ENCODE measurements at regions not wholly inside any gene's neighbourhood (a gene's known extent, or its start where the extent isn't known, plus 50 kb on each side); places are given as distances from the start of the nearest gene placed in this dataset.
"Not testable (repeated sequence)": the region's sequence is repeated elsewhere in the genome, so short reads cannot be mapped to it uniquely, and the experiment has no call there.

DNA sequence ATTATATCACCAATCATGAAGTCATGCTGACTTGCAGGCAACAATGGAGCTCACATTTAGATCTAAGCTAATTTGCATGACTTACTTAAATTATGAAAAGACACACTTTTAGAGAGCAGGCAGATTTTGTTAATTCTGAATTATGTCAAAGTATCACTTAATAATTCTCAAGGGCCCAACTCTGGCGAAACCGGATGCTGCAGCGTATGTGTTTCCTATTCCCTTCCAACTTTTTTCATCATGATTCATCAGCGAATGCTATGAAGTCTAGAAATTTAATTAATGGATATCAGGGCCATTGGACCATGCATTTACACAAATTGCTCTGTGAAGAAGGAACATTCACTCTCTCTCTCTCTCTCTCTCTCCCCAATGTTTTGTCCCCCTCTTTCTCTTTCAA is 63.5 kb upstream of the GOLGA8A start:
- DNase-seq, result no peak
- Histone ChIP-seq H3K27me3 (replicated peaks) (peaks cover 8% of the 10 kb centered on the region), H3K4me3 (ENCODE audit: low read depth, low read length) (no peak overlapping the region), H3K36me3 (replicated peaks) (no peaks in the 10 kb centered on the region), H3K27ac (no peak overlapping the region)
- TF ChIP-seq, protein P1, sequence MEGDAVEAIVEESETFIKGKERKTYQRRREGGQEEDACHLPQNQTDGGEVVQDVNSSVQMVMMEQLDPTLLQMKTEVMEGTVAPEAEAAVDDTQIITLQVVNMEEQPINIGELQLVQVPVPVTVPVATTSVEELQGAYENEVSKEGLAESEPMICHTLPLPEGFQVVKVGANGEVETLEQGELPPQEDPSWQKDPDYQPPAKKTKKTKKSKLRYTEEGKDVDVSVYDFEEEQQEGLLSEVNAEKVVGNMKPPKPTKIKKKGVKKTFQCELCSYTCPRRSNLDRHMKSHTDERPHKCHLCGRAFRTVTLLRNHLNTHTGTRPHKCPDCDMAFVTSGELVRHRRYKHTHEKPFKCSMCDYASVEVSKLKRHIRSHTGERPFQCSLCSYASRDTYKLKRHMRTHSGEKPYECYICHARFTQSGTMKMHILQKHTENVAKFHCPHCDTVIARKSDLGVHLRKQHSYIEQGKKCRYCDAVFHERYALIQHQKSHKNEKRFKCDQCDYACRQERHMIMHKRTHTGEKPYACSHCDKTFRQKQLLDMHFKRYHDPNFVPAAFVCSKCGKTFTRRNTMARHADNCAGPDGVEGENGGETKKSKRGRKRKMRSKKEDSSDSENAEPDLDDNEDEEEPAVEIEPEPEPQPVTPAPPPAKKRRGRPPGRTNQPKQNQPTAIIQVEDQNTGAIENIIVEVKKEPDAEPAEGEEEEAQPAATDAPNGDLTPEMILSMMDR (IDR thresholded peaks at IDR 0.05; ENCODE audit: low read depth, low read length, missing control alignments), result no peak
- in situ Hi-C loops (cut with HindIII; ENCODE audit: low pct_ligation_motif_present, low sequenced_read_pairs), result no loop called here

DNA sequence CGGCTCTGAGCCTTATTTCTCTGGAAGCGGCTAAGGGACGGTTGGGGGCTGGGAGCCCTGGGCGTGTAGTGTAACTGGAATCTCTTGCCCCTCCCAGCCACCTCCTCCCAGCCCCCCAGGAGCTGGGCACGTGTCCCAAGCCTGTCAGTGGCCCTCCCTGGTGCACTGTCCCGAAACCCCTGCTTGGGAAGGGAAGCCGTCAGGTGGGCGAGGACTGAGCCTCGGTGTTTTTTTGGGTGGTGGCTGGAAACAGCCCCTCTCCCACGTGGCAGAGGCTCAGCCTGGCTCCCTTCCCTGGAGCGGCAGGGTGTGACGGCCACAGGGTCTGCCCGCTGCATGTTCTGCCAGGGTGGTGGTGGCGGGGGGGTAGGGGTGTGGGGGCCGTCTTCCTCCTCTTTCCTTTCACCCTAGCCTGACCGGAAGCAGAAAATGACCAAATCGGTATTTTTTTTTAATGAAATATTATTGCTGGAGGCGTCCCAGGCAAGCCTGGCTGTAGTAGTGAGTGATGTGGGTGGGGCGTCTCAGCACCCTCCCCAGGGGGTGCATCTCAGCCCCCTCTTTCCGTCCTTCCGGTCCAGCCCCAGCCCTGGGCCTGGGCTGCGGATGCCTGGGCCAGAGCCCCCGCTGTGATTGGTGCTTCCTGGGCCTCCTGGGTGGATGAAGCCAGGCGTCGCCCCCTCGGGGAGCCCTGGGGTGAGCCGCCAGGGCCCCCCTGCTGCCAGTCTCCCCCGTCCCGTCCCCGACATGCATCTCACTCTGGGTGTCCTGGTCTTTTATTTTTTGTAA is 58.8 kb upstream of the GOLGA8A start:
- DNase-seq, result no peak
- Histone ChIP-seq H3K27ac (no peak overlapping the region), H3K27me3 (replicated peaks) (peaks cover 51% of the 10 kb centered on the region), H3K36me3 (replicated peaks) (no peaks in the 10 kb centered on the region), H3K4me3 (ENCODE audit: low read depth, low read length) (no peak overlapping the region)
- in situ Hi-C loops (cut with HindIII; ENCODE audit: low pct_ligation_motif_present, low sequenced_read_pairs), result no loop called here
- TF ChIP-seq, protein P1 (IDR thresholded peaks at IDR 0.05; ENCODE audit: low read depth, low read length, missing control alignments), result no peak

DNA sequence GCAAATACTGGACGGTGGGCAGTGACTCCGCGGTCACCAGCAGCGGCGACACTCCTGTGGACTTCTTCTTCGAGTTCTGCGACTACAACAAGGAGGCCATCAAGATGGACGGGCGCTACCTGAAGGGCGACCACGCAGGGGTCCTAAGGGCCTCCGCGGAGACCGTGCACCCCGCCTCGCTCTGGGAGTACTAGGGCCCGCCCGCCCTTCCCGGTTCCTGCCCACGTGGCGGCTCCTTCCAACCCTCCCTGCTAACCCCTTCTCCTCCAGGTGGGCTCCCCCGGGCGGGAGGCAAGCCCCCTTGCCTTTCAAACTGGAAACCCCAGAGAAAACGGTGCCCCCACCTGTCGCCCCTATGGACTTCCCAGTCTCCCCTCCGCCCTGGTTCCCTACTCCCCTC is 58.1 kb upstream of the GOLGA8A start:
- H3K4me3 ChIP-seq (ENCODE audit: low read depth, low read length); DNase-seq; H3K36me3 ChIP-seq (replicated peaks); H3K27ac ChIP-seq; in situ Hi-C loops (cut with HindIII; ENCODE audit: low pct_ligation_motif_present, low sequenced_read_pairs): not testable (repeated sequence)
- peaks cover 53% of the 10 kb centered on the region for H3K27me3 ChIP-seq (replicated peaks)

DNA sequence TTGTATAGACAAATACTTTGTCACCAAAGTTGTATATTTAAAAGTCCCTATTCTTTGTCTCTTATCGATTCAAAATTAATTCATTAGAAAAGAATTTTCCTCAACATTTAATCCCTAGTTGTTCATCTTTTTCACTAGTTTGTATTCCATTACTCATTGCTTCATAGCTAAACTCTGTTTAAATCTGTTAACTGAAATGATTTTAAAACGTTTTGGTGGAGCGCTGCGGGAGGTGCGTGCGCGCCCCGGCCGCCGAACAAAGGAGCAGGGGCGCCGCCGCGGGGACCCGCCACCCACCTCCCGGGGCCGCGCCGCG is 56.4 kb upstream of the GOLGA8A start:
- Histone ChIP-seq H3K4me3 (ENCODE audit: low read depth, low read length) (no peak overlapping the region), H3K36me3 (replicated peaks) (no peaks in the 10 kb centered on the region), H3K27ac (no peak overlapping the region), H3K27me3 (replicated peaks) (peaks cover 52% of the 10 kb centered on the region)
- DNase-seq, result no peak
- in situ Hi-C loops (cut with HindIII; ENCODE audit: low pct_ligation_motif_present, low sequenced_read_pairs), result no loop called here
- TF ChIP-seq, protein P1 (IDR thresholded peaks at IDR 0.05; ENCODE audit: low read depth, low read length, missing control alignments), result no peak

DNA sequence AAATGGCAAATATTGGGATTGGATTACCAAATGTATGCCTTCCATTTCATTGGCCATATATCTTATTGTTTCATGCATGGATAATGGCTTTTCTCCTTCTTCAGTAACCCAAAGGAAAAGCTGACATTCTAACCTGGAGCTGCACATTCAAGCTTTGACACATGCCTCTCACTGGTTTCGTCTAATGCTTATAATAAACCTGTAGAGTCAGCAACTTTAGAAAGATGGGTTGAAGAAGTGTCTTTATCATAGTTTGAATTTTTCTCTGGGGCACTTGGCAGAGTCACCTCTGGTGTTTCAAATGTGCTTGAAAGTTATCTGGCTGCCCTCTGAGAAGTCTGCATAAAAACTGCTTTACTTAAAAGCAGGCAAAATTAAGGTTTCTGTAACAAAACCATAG is 55.4 kb upstream of the GOLGA8A start:
- TF ChIP-seq, protein P1 (IDR thresholded peaks at IDR 0.05; ENCODE audit: low read depth, low read length, missing control alignments), result no peak
- Histone ChIP-seq H3K27ac (no peak overlapping the region), H3K36me3 (replicated peaks) (no peaks in the 10 kb centered on the region), H3K27me3 (replicated peaks) (peaks cover 51% of the 10 kb centered on the region), H3K4me3 (ENCODE audit: low read depth, low read length) (no peak overlapping the region)
- DNase-seq, result no peak
- in situ Hi-C loops (cut with HindIII; ENCODE audit: low pct_ligation_motif_present, low sequenced_read_pairs), result no loop called here

DNA sequence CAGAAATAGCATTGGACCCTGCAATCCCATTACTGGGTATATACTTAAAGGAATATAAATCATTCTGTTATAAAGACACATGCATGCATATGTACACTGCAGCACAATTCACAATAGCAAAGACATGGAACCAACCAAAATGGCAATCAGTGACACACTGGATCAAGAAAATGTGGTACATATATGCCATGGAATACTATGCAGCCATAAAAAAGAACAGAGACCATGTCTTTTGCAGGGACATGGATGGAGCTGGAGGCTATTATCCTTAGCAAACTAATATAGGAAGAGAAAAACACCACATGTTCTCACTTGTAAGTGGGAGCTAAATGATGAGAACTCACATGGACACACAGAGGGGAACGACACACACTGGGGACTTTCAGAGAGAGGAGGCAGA is 53.9 kb upstream of the GOLGA8A start:
- H3K36me3 ChIP-seq (replicated peaks); in situ Hi-C loops (cut with HindIII; ENCODE audit: low pct_ligation_motif_present, low sequenced_read_pairs); H3K27ac ChIP-seq; DNase-seq; H3K4me3 ChIP-seq (ENCODE audit: low read depth, low read length): not testable (repeated sequence)
- peaks cover 46% of the 10 kb centered on the region for H3K27me3 ChIP-seq (replicated peaks)
